PC-3 (cell line): ENCODE measurements at regions not wholly inside any gene's neighbourhood (a gene's known extent, or its start where the extent isn't known, plus 50 kb on each side); places are given as distances from the start of the nearest gene placed in this dataset.

Source experiments
- ATAC-seq: fragments of 200-7000 bp; cut with Tn5 transposase; 2 replicates; pipeline ENCODE4 v1.9.1; 2020; ENCODE audit warnings: mild to moderate bottlenecking, moderate library complexity
- BruUV-seq: library from RNA; stranded (reverse); fragments of 400-500 nt; replicated peaks from 2 replicates; lab custom pipeline; 2021; lab: Mats Ljungman, UMichigan
- CTCF ChIA-PET: fragments of 300-600 bp; sonication (Branson Sonifier 250); formaldehyde crosslinking; loops from one replicate; lab custom pipeline; 2022; ENCODE audit warnings: antibody characterized with exemption; lab: Charles Lee
- POLR2A ChIA-PET: fragments of 300-600 bp; sonication (Branson Sonifier 250); formaldehyde crosslinking; loops from one replicate; lab custom pipeline; 2022; ENCODE audit warnings: antibody characterized with exemption; ENCODE audit not compliant: unreplicated experiment; lab: Charles Lee
- DNase-seq: peaks from one replicate; pipeline ENCODE4 v3.0.0-alpha.2; 2015
- H2AFZ ChIP-seq: fragments of 300-600 bp; sonication (generic); 2 replicates; pipeline ENCODE4 v1.6.0; 2016; ENCODE audit warnings: antibody characterized with exemption, low read length
- H3F3A ChIP-seq: fragments of 300-600 bp; sonication (generic); one replicate; pipeline ENCODE4 v1.6.0; 2017; ENCODE audit warnings: antibody characterized with exemption, low read length, control low read depth, mild to moderate bottlenecking; ENCODE audit not compliant: unreplicated experiment
- H3K27ac ChIP-seq: fragments of 300-600 bp; sonication (generic); 2 replicates; pipeline ENCODE4 v1.5.1; 2016; ENCODE audit warnings: mild to moderate bottlenecking, low read length
- H3K27me3 ChIP-seq: fragments of 300-600 bp; sonication (generic); 2 replicates; pipeline ENCODE4 v1.6.1; 2016; ENCODE audit warnings: low read length, mixed read lengths
- H3K36me3 ChIP-seq: fragments of 300-600 bp; sonication (generic); 2 replicates; pipeline ENCODE4 v1.6.1; 2016; ENCODE audit warnings: low read depth, mixed run types, low read length, mixed read lengths
- H3K4me1 ChIP-seq: fragments of 300-600 bp; sonication (generic); 2 replicates; pipeline ENCODE4 v1.5.1; 2016; ENCODE audit warnings: low read length; ENCODE audit not compliant: insufficient read depth
- H3K4me2 ChIP-seq: fragments of 300-600 bp; sonication (generic); 2 replicates; pipeline ENCODE4 v1.6.0; 2016; ENCODE audit warnings: low read length
- H3K4me3 ChIP-seq: fragments of 300-600 bp; sonication (generic); 2 replicates; pipeline ENCODE4 v1.5.1; 2016; ENCODE audit warnings: mild to moderate bottlenecking, low read length, mixed read lengths
- H3K79me2 ChIP-seq: fragments of 300-600 bp; sonication (generic); 2 replicates; pipeline ENCODE4 v1.6.1; 2017; ENCODE audit warnings: low read length, mixed read lengths
- H3K9ac ChIP-seq: fragments of 300-600 bp; sonication (generic); 2 replicates; pipeline ENCODE4 v1.6.0; 2016; ENCODE audit warnings: mild to moderate bottlenecking, low read length
- H3K9me2 ChIP-seq: fragments of 300-600 bp; sonication (generic); replicated peaks from 2 replicates; pipeline ENCODE4 v1.6.1; 2016; ENCODE audit warnings: mixed run types, low read length, mixed read lengths
- H3K9me3 ChIP-seq: fragments of 300-600 bp; sonication (generic); 2 replicates; pipeline ENCODE4 v1.6.1; 2016; ENCODE audit warnings: low read length, mixed read lengths
- H4K20me1 ChIP-seq: fragments of 300-600 bp; sonication (generic); 2 replicates; pipeline ENCODE4 v1.6.1; 2016; ENCODE audit warnings: low read length, mixed read lengths
- CTCF ChIP-seq: fragments of 300-600 bp; sonication (generic); conservative IDR thresholded peaks from 2 replicates; pipeline ENCODE4 v1.5.1; 2017; ENCODE audit warnings: antibody characterized with exemption, low read depth, mild to moderate bottlenecking, low read length
- EZH2 ChIP-seq: fragments of 300-600 bp; sonication (generic); IDR thresholded peaks from one replicate; pipeline ENCODE4 v1.6.1; 2017; ENCODE audit warnings: antibody characterized with exemption, mild to moderate bottlenecking, low read length; ENCODE audit not compliant: unreplicated experiment
- EZH2phosphoT487 ChIP-seq: fragments of 300-600 bp; sonication (generic); IDR thresholded peaks from 2 replicates; pipeline ENCODE4 v1.6.1; 2018; ENCODE audit warnings: mild to moderate bottlenecking, antibody characterized with exemption, low read length, borderline replicate concordance
- intact Hi-C: fragments of 100-400 bp; cut with micrococcal nuclease; formaldehyde crosslinking; loops from 2 replicates; pipeline ENCODE4 v1.9.0; 2023

GRCh38 chr2:187165936-187166610 is 282.0 kb downstream of the CALCRL start:
- intact Hi-C loops, result no loop called here
- H2AFZ ChIP-seq, result no peak overlapping the region
- H3K9me2 ChIP-seq, result no peaks in the 10 kb centered on the region
- ATAC-seq (no peak), DNase-seq (no peak)
- TF ChIP-seq EZH2phosphoT487, result no peak
- TF ChIP-seq EZH2, result no peak
- TF ChIP-seq CTCF, result no peak
- no peak overlapping the region for H3K9ac ChIP-seq
- no peaks in the 10 kb centered on the region for H3F3A ChIP-seq
- H3K4me2 ChIP-seq, result no peak overlapping the region
- no peak overlapping the region for H3K27ac ChIP-seq
- no peaks in the 10 kb centered on the region for H3K36me3 ChIP-seq
- no peaks in the 10 kb centered on the region for H3K4me1 ChIP-seq
- no peaks in the 10 kb centered on the region for H3K27me3 ChIP-seq
- CTCF ChIA-PET, result no interaction called here
- H3K9me3 ChIP-seq, result no peaks in the 10 kb centered on the region
- H4K20me1 ChIP-seq, result no peaks in the 10 kb centered on the region
- no peaks in the 10 kb centered on the region for H3K79me2 ChIP-seq
- POLR2A ChIA-PET, result no interaction called here
- BruUV-seq, result no TSS peak
- no peak overlapping the region for H3K4me3 ChIP-seq

GRCh38 chr2:187158452-187158851 is 289.6 kb downstream of the CALCRL start:
- BruUV-seq, result no TSS peak
- TF ChIP-seq CTCF (no peak), EZH2phosphoT487 (no peak), EZH2 (no peak)
- H3K27me3 ChIP-seq, result no peaks in the 10 kb centered on the region
- H3K79me2 ChIP-seq, result no peaks in the 10 kb centered on the region
- intact Hi-C loops, result no loop called here
- H3K9me2 ChIP-seq, result no peaks in the 10 kb centered on the region
- H3F3A ChIP-seq, result no peaks in the 10 kb centered on the region
- CTCF ChIA-PET, result no interaction called here
- no peak overlapping the region for H3K9ac ChIP-seq
- POLR2A ChIA-PET, result no interaction called here
- no peak overlapping the region for H2AFZ ChIP-seq
- no peaks in the 10 kb centered on the region for H3K36me3 ChIP-seq
- no peak overlapping the region for H3K4me2 ChIP-seq
- no peak overlapping the region for H3K27ac ChIP-seq
- H3K4me1 ChIP-seq, result no peaks in the 10 kb centered on the region
- ATAC-seq (no peak), DNase-seq (no peak)
- no peak overlapping the region for H3K4me3 ChIP-seq
- no peaks in the 10 kb centered on the region for H4K20me1 ChIP-seq
- peaks cover 9% of the 10 kb centered on the region; the same call in 1 of the 2 replicates for H3K9me3 ChIP-seq

- Histone ChIP-seq H2AFZ (no peak overlapping the region), H3K27me3 (no peaks in the 10 kb centered on the region), H3K79me2 (no peaks in the 10 kb centered on the region), H4K20me1 (no peaks in the 10 kb centered on the region), H3K9me2 (no peaks in the 10 kb centered on the region), H3K4me3 (no peak overlapping the region), H3K27ac (no peak overlapping the region), H3K9me3 (peaks cover 9% of the 10 kb centered on the region; the same call in 1 of the 2 replicates), H3K4me2 (no peak overlapping the region), H3K36me3 (no peaks in the 10 kb centered on the region), H3F3A (no peaks in the 10 kb centered on the region), H3K4me1 (no peaks in the 10 kb centered on the region), H3K9ac (no peak overlapping the region)
- intact Hi-C loops, result no loop called here
- no peak for TF ChIP-seq CTCF
- no peak for TF ChIP-seq EZH2
- TF ChIP-seq EZH2phosphoT487, result no peak
- POLR2A ChIA-PET, result no interaction called here
- CTCF ChIA-PET, result no interaction called here
- no TSS peak for BruUV-seq
- ATAC-seq (no peak), DNase-seq (no peak)
Observed at GRCh38 chr2:187157046-187157445, 291.0 kb downstream of the CALCRL start.
